Fibroblast of lung (primary cell): ENCODE measurements at regions not wholly inside any gene's neighbourhood (a gene's known extent, or its start where the extent isn't known, plus 50 kb on each side); places are given as distances from the start of the nearest gene placed in this dataset.

Source experiments
- EZH2 ChIP-seq: IDR thresholded peaks from 2 replicates; pipeline ENCODE4 v1.5.1; 2012; ENCODE audit warnings: low read length, control low read depth, mild to moderate bottlenecking; ENCODE audit errors: missing control alignments
- TF ChIP-seq, protein P1 (sequence below), 2 donors: IDR thresholded peaks in 1 of 2; conservative IDR thresholded peaks in 1 of 2; 1 replicate in 1 of 2; 2 replicates in 1 of 2; pipeline ENCODE4 v1.5.1; 2011 to 2012; ENCODE audit warnings: low read length in 2 of 2, control low read depth in 1 of 2, inconsistent platforms in 1 of 2, low read depth in 1 of 2, mild to moderate bottlenecking in 1 of 2

DNA sequence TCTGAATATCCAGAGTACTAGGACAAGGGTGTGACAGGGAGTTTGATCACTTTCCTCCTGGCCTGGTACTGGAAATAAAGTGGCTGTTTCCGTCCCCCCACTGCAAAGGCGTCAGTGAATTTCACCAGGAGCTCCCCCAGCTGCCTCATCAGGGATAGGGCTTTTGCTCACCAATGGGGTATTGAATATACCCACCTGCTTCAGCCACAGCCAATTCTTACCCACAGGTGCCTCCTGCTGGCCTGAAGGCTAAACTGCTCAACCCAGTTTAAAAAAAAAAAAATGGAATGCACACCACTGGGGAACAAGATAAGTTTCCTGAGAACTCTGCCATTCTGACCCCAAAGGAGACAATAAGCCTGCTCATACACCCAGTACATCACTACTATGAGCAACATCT is 65.3 kb upstream of the MS4A8 start:
- TF ChIP-seq, protein P1, sequence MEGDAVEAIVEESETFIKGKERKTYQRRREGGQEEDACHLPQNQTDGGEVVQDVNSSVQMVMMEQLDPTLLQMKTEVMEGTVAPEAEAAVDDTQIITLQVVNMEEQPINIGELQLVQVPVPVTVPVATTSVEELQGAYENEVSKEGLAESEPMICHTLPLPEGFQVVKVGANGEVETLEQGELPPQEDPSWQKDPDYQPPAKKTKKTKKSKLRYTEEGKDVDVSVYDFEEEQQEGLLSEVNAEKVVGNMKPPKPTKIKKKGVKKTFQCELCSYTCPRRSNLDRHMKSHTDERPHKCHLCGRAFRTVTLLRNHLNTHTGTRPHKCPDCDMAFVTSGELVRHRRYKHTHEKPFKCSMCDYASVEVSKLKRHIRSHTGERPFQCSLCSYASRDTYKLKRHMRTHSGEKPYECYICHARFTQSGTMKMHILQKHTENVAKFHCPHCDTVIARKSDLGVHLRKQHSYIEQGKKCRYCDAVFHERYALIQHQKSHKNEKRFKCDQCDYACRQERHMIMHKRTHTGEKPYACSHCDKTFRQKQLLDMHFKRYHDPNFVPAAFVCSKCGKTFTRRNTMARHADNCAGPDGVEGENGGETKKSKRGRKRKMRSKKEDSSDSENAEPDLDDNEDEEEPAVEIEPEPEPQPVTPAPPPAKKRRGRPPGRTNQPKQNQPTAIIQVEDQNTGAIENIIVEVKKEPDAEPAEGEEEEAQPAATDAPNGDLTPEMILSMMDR (conservative IDR thresholded peaks at IDR 0.05 in 1 of 2, IDR thresholded peaks at IDR 0.05 in 1 of 2; ENCODE audit: low read depth in 1 of 2, low read length in 2 of 2), result no peak
- TF ChIP-seq EZH2, result no peak
